ENCODE measurements at regions not wholly inside any gene's neighbourhood (a gene's known extent, or its start where the extent isn't known, plus 50 kb on each side); places are given as distances from the start of the nearest gene placed in this dataset.

DNA sequence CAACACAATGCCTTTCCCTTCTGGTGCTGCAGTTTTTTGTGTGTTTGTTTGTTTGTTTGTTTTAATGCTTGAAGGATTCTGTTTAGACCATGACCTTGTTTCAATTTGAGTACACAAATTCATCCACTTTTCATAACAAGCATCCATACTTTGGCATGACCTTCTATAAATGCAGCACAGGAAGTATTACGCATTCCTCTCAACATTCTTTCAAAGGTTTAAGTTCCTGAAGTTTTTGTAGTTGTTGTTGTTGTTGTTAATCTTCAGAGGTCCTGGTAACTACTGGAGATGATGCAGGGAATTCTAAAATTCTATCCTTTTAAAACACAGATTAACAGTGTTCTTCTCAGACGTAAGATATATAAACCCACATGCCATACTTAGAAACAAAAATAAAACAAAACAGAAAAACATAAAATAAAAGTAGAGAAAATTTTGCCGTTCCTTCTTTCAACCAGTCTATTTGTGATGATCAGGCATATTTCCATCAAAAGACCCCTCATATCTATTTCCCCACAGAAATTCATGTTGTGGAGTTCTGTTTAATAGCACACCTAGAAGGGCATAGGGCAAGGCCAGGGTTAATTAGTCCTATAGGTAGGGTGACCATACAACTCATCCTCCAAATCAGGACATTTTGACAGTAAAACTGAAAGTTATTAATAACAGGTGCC is 529.9 kb downstream of the NOVA1 start:
- TF ChIP-seq, protein P1, sequence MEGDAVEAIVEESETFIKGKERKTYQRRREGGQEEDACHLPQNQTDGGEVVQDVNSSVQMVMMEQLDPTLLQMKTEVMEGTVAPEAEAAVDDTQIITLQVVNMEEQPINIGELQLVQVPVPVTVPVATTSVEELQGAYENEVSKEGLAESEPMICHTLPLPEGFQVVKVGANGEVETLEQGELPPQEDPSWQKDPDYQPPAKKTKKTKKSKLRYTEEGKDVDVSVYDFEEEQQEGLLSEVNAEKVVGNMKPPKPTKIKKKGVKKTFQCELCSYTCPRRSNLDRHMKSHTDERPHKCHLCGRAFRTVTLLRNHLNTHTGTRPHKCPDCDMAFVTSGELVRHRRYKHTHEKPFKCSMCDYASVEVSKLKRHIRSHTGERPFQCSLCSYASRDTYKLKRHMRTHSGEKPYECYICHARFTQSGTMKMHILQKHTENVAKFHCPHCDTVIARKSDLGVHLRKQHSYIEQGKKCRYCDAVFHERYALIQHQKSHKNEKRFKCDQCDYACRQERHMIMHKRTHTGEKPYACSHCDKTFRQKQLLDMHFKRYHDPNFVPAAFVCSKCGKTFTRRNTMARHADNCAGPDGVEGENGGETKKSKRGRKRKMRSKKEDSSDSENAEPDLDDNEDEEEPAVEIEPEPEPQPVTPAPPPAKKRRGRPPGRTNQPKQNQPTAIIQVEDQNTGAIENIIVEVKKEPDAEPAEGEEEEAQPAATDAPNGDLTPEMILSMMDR (IDR thresholded peaks at IDR 0.05; ENCODE audit: poor library complexity, severe bottlenecking) = no peak
- TF ChIP-seq EP300 (conservative IDR thresholded peaks at IDR 0.05; ENCODE audit: poor library complexity, severe bottlenecking) = no peak
- TF ChIP-seq POLR2AphosphoS5 (IDR thresholded peaks at IDR 0.05) = no peak
- no peak for TF ChIP-seq RAD21 (conservative IDR thresholded peaks at IDR 0.05)
- TF ChIP-seq SMC3 (conservative IDR thresholded peaks at IDR 0.05; ENCODE audit: poor library complexity) = no peak
- TF ChIP-seq EZH2 (IDR thresholded peaks at IDR 0.05; ENCODE audit: borderline replicate concordance, insufficient read depth, low read length, poor library complexity, severe bottlenecking) = no peak
- no peak for TF ChIP-seq TAF1 (IDR thresholded peaks at IDR 0.05; ENCODE audit: low read depth)
- TF ChIP-seq, protein P2, sequence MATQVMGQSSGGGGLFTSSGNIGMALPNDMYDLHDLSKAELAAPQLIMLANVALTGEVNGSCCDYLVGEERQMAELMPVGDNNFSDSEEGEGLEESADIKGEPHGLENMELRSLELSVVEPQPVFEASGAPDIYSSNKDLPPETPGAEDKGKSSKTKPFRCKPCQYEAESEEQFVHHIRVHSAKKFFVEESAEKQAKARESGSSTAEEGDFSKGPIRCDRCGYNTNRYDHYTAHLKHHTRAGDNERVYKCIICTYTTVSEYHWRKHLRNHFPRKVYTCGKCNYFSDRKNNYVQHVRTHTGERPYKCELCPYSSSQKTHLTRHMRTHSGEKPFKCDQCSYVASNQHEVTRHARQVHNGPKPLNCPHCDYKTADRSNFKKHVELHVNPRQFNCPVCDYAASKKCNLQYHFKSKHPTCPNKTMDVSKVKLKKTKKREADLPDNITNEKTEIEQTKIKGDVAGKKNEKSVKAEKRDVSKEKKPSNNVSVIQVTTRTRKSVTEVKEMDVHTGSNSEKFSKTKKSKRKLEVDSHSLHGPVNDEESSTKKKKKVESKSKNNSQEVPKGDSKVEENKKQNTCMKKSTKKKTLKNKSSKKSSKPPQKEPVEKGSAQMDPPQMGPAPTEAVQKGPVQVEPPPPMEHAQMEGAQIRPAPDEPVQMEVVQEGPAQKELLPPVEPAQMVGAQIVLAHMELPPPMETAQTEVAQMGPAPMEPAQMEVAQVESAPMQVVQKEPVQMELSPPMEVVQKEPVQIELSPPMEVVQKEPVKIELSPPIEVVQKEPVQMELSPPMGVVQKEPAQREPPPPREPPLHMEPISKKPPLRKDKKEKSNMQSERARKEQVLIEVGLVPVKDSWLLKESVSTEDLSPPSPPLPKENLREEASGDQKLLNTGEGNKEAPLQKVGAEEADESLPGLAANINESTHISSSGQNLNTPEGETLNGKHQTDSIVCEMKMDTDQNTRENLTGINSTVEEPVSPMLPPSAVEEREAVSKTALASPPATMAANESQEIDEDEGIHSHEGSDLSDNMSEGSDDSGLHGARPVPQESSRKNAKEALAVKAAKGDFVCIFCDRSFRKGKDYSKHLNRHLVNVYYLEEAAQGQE (IDR thresholded peaks at IDR 0.05; ENCODE audit: borderline replicate concordance) = no peak
- TF ChIP-seq MXI1 (conservative IDR thresholded peaks at IDR 0.05; ENCODE audit: poor library complexity, severe bottlenecking) = no peak

All from neural cell (in vitro differentiated cells).